ENCODE measurements at regions not wholly inside any gene's neighbourhood (a gene's known extent, or its start where the extent isn't known, plus 50 kb on each side); places are given as distances from the start of the nearest gene placed in this dataset.

DNA sequence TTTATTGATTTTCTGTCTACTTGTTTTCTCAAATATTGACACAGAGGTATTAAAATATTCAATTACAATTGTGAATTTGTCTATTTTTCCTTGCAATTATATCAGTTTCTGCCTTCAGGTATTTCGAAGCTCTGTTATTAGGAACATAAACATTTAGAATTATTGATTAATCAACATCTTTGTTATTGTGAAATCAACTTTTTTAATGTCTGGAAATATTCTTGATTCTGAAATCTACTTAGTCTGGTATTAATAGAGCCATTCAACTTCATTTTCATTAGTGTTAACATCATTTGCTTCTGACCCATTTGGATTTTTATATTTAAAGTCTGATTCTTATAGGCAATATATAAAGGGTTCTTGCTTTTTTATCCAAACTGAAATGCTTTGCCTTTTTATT is 69.8 kb upstream of the CALN1 start:
- TF ChIP-seq, protein P1, sequence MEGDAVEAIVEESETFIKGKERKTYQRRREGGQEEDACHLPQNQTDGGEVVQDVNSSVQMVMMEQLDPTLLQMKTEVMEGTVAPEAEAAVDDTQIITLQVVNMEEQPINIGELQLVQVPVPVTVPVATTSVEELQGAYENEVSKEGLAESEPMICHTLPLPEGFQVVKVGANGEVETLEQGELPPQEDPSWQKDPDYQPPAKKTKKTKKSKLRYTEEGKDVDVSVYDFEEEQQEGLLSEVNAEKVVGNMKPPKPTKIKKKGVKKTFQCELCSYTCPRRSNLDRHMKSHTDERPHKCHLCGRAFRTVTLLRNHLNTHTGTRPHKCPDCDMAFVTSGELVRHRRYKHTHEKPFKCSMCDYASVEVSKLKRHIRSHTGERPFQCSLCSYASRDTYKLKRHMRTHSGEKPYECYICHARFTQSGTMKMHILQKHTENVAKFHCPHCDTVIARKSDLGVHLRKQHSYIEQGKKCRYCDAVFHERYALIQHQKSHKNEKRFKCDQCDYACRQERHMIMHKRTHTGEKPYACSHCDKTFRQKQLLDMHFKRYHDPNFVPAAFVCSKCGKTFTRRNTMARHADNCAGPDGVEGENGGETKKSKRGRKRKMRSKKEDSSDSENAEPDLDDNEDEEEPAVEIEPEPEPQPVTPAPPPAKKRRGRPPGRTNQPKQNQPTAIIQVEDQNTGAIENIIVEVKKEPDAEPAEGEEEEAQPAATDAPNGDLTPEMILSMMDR (IDR thresholded peaks at IDR 0.05; ENCODE audit: poor library complexity), result no peak
- TF ChIP-seq EZH2 (IDR thresholded peaks at IDR 0.05; ENCODE audit: borderline replicate concordance) (no peak), EZH2phosphoT487 (IDR thresholded peaks at IDR 0.05; ENCODE audit: low read depth, severe bottlenecking, unreplicated experiment) (no peak)

Data from hepatocyte (in vitro differentiated cells).